BJ (cell line): ENCODE measurements at regions not wholly inside any gene's neighbourhood (a gene's known extent, or its start where the extent isn't known, plus 50 kb on each side); places are given as distances from the start of the nearest gene placed in this dataset.

Source experiments
- CTCF ChIA-PET: fragments of 350-600 bp; formaldehyde crosslinking; extraction: SDS; loops from one replicate; lab custom pipeline; 2021; ENCODE audit warnings: antibody characterized with exemption, inconsistent platforms; lab: Yijun Ruan, JAX
- POLR2A ChIA-PET: fragments of 300-600 bp; sonication (Branson Sonifier 250); formaldehyde crosslinking; extraction: SDS; loops from one replicate; lab custom pipeline; 2021; ENCODE audit warnings: antibody characterized with exemption; lab: Charles Lee
- DNase-seq: peaks from one replicate; pipeline ENCODE4 v3.0.0-alpha.2; 2011; ENCODE audit warnings: low read depth
- H3K27me3 ChIP-seq: 2 replicates; pipeline ENCODE4 v1.6.0; 2011; ENCODE audit warnings: low read length; ENCODE audit not compliant: control insufficient read depth, insufficient read depth
- H3K36me3 ChIP-seq: 2 replicates; pipeline ENCODE4 v1.5.1; 2011; ENCODE audit warnings: low read length; ENCODE audit not compliant: control insufficient read depth, insufficient read depth
- H3K4me3 ChIP-seq: 2 replicates; pipeline ENCODE4 v1.5.1; 2011; ENCODE audit warnings: low read depth, mild to moderate bottlenecking, control low read depth, low read length
- CTCF ChIP-seq: IDR thresholded peaks from 2 replicates; pipeline ENCODE4 v1.5.1; 2011; ENCODE audit warnings: low read depth, mild to moderate bottlenecking, control low read depth, inconsistent platforms, low read length, moderate library complexity; ENCODE audit not compliant: insufficient read depth

GRCh38 chr12:19759227-19759626 is 319.9 kb downstream of the AEBP2 start:
- ChIA-PET POLR2A (no interaction called here), CTCF (interaction anchor here (0.7 to 1.4 kb wide), 3 partner anchors 9 to 156 kb away, joined by 3 to 4 read pairs (median 3); no protein-coding TSS in a partner anchor)
- TF ChIP-seq CTCF, result no peak
- no peak overlapping the region for H3K4me3 ChIP-seq
- peak; percentile 59 for DNase-seq
- no peaks in the 10 kb centered on the region for H3K36me3 ChIP-seq
- H3K27me3 ChIP-seq, result no peaks in the 10 kb centered on the region

- H3K4me3 ChIP-seq, result no peak overlapping the region
- H3K27me3 ChIP-seq, result no peaks in the 10 kb centered on the region
- POLR2A ChIA-PET, result no interaction called here
- no peak for DNase-seq
- TF ChIP-seq CTCF, result no peak
- H3K36me3 ChIP-seq, result no peaks in the 10 kb centered on the region
- CTCF ChIA-PET, result interaction anchor here (1.1 to 1.2 kb wide), 3 partner anchors 11 to 199 kb away, joined by 3 to 5 read pairs (median 3); no protein-coding TSS in a partner anchor
These were observed 321.3 kb downstream of the AEBP2 start for GRCh38 chr12:19760611-19761010.

- H3K36me3 ChIP-seq, result no peaks in the 10 kb centered on the region
- ChIA-PET CTCF (no interaction called here), POLR2A (no interaction called here)
- no peaks in the 10 kb centered on the region for H3K27me3 ChIP-seq
- H3K4me3 ChIP-seq, result no peak overlapping the region
- DNase-seq, result no peak
- TF ChIP-seq CTCF, result no peak
These were observed 322.2 kb downstream of the AEBP2 start for GRCh38 chr12:19761463-19761862.

- Histone ChIP-seq H3K4me3 (no peak overlapping the region), H3K36me3 (no peaks in the 10 kb centered on the region), H3K27me3 (no peaks in the 10 kb centered on the region)
- no peak for TF ChIP-seq CTCF
- ChIA-PET POLR2A (no interaction called here), CTCF (interaction anchor here (1.1 to 1.3 kb wide), 2 partner anchors 24 to 131 kb away, joined by 3 to 5 read pairs; no protein-coding TSS in a partner anchor)
- DNase-seq, result no peak
These were observed 324.2 kb downstream of the AEBP2 start for GRCh38 chr12:19763488-19763887.

- CTCF ChIA-PET, result no interaction called here
- DNase-seq, result no peak
These were observed 325.1 kb downstream of the AEBP2 start for GRCh38 chr12:19764408-19764807.

More at GRCh38 chr12:19764408-19764807, 325.1 kb downstream of the AEBP2 start:
- H3K4me3 ChIP-seq, result no peak overlapping the region
- no peaks in the 10 kb centered on the region for H3K36me3 ChIP-seq
- POLR2A ChIA-PET, result no interaction called here
- no peak for TF ChIP-seq CTCF
- no peaks in the 10 kb centered on the region for H3K27me3 ChIP-seq
